Astrocyte of the spinal cord (primary cell): ENCODE measurements at regions not wholly inside any gene's neighbourhood (a gene's known extent, or its start where the extent isn't known, plus 50 kb on each side); places are given as distances from the start of the nearest gene placed in this dataset.

Experiments
- DNase-seq: peaks from one replicate; pipeline ENCODE4 v3.0.0; 2011; ENCODE audit warnings: low read depth, low spot score
- H3K4me3 ChIP-seq: 2 replicates; pipeline ENCODE4 v1.5.1; 2011; ENCODE audit warnings: low read depth, mild to moderate bottlenecking, low read length, moderate library complexity
- in situ Hi-C: cut with HindIII; loops from 2 replicates; pipeline ENCODE4 v1.10.0; 2017; ENCODE audit warnings: low sequenced_read_pairs
- TF ChIP-seq, protein P1 (sequence below): IDR thresholded peaks from 2 replicates; pipeline ENCODE4 v1.5.1; 2012; ENCODE audit warnings: low read depth, mild to moderate bottlenecking, low read length, inconsistent platforms

DNA sequence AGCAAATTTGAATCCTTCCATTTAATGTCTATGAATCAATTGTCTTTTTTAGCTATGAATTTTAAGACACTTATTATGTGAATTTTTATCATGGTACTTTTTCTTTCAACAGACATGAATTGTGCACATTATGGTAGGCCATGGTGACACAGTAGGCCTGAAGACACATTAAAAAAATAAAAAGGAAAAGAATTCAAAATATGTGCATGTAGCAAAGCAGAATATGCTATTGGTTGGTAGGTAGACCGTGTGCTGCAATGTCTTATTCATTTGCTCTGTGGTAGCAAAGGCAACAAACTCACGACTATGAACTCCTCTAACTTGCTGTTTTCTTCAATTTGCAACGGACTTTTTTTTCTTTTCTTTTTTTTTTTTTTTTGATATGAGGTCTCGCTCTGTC is 50.0 kb upstream of the EPHA3 start:
- in situ Hi-C loops: no loop called here
- no peak overlapping the region for H3K4me3 ChIP-seq
- no peak for DNase-seq
- TF ChIP-seq, protein P1, sequence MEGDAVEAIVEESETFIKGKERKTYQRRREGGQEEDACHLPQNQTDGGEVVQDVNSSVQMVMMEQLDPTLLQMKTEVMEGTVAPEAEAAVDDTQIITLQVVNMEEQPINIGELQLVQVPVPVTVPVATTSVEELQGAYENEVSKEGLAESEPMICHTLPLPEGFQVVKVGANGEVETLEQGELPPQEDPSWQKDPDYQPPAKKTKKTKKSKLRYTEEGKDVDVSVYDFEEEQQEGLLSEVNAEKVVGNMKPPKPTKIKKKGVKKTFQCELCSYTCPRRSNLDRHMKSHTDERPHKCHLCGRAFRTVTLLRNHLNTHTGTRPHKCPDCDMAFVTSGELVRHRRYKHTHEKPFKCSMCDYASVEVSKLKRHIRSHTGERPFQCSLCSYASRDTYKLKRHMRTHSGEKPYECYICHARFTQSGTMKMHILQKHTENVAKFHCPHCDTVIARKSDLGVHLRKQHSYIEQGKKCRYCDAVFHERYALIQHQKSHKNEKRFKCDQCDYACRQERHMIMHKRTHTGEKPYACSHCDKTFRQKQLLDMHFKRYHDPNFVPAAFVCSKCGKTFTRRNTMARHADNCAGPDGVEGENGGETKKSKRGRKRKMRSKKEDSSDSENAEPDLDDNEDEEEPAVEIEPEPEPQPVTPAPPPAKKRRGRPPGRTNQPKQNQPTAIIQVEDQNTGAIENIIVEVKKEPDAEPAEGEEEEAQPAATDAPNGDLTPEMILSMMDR: no peak
